IPS-NIHi11 (cell line): ENCODE measurements at regions not wholly inside any gene's neighbourhood (a gene's known extent, or its start where the extent isn't known, plus 50 kb on each side); places are given as distances from the start of the nearest gene placed in this dataset.

Experiments used
- DNase-seq: peaks from one replicate; pipeline ENCODE4 v3.0.0; 2012; ENCODE audit warnings: mixed read lengths, low spot score

DNA sequence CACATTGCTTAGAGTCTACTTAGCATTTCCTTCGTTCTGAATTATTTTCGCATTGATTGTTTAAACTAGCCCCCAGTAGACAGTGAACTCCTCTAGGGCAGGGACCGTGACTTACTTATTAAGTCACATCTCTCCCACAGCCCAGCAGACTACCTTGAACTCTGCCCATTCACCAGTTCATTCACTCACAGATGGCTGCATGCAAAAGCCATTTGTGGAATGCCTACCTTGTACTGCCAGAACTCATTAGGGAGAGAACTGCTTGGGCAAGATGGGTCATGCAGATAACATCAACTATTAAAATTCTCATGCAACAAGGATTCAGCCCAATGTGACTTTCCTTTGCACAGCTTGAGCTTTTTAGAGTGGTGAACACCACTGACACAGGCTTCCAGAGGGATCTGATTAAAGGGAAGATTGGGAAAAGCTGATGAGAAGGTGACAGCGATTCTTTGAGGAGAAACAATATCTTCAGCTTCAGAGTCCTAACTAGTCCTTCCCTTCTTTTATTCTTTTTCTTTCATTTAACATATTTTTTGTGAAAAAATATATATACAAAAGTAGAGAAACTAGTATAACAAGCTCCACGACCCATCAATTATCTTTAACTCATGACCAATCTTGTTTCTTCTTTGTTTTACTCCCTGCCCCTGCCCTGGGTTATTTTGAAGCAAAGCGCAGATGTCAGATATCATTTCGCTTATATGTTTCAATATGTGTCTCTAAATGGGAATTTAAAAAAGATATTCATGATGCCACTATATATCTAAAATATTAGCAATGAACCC is 273.9 kb downstream of the CDC5L start:
- no peak for DNase-seq

DNA sequence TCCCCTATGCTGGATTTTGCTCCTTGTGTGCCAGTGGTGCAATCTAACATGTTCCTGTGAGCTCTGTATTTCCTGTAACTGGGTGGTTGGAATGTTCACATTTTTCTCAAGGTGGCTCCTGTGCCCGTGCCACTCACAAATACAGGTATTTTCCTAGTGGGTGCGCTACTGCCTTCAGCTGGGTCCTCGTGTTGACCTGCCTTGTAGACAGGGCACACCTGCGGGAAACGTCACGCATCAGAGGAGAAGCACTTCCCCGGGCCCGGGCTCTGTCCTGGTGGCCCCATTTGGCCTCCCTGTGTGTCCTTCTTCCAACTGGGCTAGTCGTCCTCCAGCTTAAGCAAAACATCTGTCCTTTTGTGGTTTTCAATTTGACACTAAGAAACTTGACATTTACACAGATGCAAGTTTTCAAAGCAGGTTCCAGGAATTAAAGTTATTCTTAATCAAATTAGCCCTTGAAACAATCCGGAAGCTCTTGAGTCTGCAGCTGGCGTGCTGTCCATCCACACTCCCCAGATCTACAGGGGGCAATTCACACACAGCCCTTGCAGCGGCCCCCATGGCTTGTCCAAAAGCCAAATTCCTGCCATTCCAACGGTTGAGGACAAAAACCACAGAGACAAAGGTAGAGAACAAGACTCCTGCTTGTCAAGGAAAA is 275.1 kb downstream of the CDC5L start:
- DNase-seq, result peak; percentile 70

DNA sequence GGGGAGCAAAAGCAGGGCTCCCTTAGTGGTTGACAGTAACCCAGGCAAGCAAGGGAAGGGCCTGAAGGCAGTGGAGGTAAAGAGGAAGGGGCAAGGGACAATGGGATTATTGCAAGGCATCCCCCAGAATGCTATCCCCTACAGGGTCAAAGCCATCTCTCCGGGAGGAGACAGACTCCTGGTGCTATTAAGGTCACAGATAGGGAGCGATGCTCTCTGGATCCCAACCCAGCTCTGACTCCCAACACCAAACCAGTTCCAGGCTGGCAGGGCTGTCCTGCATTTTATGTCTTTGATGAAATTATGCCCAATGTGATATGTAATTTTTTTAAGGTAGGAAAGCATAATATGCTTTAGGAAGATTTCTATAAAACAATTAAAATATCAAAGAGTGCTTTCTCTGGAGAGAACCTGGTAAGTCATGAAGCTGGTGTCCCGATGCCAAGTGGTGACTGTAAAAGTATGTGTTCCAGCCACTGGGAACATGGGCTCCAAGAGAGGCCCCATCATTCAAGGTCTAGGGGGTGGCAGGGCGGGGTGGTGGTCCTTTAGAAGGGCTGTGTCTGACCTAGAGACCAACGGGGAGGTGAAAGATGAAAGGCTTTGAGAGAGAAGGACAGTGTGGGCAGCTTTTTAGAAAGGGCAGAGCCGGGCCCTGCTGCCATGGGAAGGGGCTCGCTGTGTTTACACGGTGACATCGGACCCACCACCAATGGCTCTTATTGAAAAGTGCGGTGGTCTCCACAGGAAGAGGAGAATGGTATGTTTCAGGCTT is 276.5 kb downstream of the CDC5L start:
- DNase-seq, result no peak

DNA sequence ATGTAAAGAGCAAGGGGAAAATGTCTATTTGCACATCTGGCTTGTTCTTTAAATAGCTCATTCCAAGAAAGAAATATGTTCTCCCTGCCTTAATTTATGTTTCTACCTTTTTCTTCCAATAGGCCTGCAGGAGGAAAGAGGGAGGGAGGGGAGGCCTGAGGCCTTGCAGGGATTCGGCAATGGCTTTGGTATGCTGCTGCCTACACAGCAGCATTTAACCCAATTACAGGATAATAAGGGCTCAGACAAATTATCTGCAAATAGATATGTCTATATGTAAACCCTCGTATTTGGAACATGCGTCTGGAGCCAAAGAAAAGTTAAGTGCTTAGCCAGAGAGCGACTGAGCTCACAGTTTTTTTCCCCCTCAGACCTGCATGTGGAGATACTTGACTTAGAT is 277.2 kb downstream of the CDC5L start:
- no peak for DNase-seq

DNA sequence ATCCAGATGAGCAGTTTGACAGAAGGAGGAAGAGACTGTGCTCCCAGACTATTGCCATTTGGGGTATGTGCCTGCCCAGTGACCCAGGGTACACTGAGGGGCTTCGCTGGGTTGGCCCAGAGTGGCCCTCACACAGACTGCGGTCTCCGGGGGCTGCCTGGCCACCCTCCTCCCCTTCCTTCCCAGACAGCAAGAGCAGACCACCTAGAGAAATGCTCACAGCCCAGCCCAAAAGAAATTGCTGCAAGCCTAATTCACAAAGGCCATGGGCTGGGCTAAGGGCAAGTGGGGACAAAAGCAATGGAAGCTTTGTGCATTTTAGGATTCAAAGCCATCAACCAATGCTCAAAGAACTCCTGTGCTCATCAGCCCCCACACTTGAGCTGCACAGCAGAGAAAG is 277.6 kb downstream of the CDC5L start:
- no peak for DNase-seq

DNA sequence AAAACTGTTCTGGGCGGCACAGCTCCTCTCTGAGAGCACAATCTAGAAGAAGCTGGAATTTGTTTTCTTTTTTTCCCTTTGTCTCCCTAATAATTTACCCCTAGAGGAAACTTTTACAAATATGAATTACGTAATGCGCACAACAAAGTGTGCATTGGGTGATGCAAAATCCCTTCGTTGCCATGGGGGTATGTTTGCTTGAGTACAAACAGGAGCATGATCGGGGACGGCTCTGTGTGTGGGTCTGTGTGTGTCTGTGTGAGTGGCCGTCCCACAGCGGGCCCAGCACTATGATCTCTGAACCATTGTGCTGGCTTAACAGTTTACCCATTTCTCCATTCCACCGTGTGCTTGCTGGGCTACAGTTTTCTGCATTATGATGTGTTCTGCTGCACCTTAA is 278.2 kb downstream of the CDC5L start:
- no peak for DNase-seq

DNA sequence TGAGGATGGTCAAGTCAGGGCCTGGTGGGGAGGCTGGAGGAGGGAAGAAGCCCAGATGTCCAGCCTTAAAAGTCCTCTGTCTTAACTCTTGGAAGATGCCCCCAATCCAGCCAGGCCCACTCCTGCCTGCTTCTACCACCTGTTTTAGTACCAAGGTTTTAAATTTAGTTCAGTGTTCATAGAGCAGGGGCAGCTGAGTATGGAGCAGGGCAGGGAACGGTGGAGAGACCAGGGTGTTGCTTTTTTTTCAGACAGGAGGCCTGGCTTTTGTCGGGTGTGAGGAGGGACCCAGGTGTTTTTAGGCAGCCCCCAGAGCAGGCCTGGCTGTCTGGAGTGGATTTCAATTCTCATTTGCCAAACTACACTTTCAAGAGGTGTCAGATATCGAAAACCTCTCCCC is 278.8 kb downstream of the CDC5L start:
- DNase-seq, result no peak

DNA sequence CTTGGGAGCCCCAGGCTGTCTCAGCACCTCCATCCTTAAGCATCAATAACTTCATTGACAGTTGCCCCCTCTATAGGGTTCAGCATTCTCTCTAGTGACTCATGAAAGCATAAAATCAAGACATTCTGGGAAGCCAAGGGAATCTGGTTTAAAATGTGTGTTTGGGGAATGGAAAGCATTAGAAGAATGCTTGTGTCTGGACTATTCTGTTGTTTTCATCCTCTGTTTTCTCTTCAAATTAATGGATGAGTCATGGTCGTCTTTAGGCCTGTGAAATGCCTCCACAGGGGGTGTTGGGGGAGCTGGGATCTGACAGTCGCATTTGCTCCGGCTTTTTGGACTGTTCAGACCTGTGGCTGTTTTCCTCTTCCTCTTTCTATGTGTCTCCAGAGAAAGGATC is 279.7 kb downstream of the CDC5L start:
- no peak for DNase-seq

DNA sequence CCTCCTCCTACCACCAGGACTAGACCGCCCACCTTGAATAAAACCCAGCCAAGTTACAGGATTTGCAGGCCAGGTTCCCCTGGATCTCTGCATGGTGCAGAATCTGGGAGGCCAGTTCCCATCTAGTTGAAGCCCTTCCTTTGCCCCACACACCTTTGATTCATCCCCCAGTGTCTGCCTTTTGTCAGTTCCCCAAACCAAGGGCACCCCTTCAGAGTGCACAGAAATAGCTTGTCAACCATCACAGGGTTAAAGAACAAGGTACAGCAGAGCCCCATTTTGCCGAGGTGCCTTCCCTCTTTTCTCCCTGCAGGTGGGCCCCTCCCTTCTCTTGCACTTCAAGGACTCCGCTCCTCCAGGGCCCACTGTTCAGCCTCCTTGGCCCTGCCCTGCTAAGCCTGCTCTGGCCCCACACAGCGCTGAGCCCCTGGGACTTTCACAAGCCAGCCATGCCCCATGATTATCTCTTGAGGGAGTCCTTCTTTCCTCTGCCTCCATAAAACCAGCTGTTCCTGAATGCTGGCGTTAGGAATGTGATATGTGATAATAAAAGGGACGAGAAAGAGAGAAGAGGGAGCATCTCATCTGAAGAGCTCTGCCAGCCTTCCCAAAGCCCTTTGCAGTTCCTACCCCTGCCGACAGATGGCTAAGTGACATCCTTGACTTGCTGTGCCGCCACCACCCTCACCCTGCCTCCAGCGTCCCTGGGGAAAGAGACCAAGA is 280.3 kb downstream of the CDC5L start:
- peak; percentile 41 for DNase-seq

DNA sequence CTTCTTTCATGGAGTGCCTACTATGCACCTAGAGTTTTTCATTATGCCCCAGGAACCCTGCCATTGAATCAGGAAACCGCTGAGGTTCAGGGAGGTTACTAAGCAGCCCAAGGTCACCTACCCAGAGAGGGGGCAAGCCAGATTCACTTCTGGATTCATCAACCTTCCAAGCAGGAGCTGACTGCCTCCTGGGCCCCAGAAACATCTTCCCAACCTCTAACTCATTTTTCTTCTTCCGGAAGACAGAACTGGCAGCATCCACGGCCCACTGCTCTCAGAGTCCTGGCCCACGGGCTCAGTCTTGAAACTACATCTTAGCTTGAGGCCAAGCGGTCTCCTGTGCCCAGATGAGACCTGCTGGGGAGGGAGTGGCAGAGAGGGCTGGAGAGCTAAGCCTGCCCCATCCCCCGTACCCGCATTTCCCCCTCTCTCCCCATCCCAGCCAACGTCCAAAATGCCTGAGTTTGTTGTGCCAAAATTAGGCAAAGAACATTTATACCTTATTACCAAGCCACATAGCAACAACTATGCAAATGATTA is 281.0 kb downstream of the CDC5L start:
- no peak for DNase-seq

DNA sequence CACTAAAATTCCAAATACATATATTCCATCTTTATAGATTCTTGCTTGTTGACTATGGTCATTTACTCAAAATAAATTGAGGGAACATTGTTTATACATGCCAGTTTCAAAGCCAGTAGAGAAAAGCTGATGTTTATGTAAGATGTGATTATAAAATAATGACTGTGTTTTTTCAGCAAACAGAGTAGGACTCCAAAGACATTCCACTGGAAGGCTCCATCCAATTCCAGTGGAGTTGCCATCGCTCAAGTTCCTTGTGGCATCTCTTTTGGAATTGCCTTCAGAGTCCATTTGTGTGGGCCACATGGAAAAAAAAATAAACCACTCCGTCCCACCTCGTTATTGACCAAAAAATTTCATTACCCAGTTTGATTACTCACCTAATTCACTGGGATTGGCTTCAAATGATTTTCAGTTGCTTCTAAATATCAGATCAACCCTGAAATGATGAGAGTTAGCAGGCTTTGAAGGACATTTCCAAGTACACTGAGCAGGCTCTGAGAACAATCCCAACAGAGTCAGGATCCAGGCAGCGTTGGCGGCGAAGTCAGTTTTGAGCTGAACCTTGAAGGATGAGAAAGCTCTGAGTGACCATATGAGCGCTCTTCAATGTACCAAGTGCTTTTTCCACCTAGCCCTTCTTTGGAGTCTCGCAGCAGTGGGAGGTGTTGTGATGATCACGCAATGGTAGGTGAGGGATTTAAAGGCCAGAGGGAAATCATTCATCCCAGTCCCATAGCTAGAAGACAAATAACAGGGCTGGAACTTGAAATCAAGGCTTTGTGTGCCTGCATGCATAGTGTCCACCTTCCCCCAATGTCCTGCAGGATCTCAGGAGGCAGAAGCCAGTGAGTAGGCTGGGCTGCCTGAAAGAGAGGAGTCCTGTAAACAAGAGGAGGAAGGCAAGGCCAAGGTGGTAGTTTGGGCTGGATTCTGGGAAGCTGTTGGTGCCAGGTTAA is 281.7 kb downstream of the CDC5L start:
- no peak for DNase-seq

DNA sequence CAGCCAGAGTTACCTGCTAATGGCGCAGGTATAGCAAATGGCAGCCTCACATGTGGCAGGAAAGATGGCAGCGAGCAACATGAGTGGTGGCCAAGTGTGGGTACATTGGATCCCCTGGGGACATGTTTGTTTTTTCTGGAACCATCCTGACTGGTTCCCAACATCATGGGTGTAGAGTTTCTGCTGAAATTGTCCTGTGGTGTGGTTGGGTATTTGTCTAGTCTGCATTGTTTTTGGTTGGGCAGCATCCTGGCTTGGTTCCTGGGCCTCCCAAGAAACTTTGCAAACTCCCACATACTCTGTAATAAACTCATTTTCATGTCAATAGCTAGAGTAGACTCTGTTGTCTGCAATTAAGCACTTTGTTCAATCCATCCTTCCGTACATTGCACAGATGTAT is 282.6 kb downstream of the CDC5L start:
- DNase-seq, result no peak

DNA sequence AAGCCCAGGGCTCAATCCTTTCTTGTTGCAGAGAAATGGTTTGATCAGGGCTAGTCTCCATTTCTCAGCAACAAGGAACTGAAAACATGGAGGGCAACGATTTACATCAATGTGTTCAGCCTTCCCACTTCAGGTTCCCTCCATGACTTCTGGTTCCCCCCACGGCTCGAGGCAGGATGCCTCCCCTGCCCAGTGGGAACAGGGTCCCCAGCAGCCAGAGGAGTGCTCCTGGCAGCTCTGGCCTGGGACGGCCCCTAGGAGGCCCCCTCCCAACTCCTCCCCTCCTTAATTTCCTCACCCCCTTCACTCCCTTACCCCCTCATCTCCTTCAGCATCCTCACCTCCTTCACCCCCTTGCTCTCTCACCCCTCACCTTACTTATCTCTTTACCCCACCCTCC is 283.8 kb downstream of the CDC5L start:
- no peak for DNase-seq

DNA sequence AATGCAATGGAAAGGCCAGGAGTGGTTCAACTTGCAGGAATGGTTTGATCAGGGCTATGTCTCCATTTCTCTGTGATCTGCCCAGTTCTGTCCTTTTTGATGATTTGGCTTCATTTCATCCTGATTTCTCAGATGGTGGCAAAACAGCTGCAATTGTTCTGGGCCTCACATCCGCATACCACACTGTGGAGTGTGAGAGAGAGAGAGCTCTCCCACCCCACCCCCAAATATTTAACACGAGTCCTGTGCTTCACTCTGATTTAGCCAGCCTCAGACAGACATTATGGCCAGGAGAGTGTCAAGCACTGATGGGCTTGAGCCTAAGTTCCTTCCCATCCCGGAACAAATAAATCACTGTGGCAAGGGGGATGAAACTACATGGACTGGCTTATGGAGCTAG is 284.6 kb downstream of the CDC5L start:
- no peak for DNase-seq

DNA sequence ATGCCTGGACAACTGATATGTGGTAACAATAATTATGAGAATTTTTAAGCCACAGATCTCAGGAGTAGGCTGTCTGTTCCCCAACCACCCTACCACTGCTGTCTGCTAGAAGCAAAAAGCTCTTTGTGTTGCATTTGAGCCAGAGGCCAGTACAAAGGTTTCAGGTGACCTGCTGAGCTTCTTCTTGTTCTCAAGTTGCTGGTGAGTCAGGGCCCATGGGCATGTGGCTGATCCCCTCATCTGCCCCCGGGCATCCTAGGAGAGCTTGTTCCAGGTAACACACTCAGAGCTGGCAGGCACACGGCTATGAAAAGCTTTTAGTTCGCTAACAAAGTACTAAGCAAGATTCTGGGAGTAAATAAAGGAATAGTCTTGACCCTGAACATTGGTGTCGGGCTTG is 285.3 kb downstream of the CDC5L start:
- no peak for DNase-seq

DNA sequence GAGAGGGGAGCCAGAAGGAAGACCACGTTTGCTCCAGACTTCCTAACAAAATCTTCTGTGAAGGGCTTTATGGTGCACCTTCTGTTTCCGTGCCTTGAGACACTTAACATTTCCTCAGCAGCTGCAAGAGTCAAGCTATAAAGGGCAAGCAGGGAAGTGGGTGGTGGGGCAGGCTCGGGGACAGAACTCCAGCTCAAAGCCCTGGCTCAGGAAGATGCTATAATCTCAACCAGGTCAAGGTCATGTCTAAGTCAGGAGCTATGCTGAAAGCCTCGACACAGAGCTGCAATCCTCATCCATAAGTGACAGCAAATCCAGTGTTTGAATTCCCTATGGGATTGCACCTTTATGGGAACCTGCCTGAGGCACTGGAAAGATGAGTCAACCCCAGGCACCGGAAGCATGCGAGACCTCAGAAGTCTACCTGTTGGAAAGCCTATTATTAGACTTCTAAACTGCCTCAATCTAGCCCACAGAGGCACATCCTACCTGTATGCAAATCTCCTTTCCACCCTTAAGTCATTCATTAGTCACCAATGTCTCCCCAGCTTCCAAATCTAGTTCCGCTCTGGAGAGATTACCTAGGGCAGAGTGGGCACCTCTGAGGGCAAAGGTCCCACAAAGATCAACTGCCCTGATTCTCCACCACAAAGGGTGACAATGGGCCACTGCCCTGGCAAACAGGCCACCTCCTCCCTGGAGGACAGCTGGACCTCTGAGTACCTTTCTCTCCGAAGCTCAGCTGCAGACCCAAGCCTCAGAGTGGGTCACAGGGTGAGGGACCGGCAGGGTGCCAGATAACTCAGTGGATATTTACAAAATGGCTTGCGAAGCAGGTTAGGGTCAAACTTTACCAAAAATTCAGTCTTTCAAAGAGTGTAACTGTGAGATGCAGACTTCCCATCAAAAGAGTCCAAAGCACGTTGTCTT is 287.0 kb downstream of the CDC5L start:
- DNase-seq, result no peak

DNA sequence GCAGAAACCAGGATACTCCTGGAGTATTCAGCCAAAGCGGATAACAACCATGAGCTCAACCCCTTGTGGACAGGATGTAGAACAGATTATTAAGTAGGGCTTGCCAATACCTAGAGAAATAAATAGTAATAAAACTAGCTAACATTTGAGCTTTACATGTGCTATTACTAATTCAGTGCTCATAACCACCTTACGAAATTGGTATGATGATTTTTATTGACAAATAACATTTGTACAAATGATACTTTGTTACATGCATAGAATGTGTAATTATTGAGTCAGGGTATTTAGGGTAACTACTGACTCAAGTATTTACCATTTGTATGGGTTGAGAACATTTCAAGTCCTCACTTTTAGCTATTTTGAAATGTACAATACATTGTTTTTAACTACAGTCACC is 287.9 kb downstream of the CDC5L start:
- no peak for DNase-seq

DNA sequence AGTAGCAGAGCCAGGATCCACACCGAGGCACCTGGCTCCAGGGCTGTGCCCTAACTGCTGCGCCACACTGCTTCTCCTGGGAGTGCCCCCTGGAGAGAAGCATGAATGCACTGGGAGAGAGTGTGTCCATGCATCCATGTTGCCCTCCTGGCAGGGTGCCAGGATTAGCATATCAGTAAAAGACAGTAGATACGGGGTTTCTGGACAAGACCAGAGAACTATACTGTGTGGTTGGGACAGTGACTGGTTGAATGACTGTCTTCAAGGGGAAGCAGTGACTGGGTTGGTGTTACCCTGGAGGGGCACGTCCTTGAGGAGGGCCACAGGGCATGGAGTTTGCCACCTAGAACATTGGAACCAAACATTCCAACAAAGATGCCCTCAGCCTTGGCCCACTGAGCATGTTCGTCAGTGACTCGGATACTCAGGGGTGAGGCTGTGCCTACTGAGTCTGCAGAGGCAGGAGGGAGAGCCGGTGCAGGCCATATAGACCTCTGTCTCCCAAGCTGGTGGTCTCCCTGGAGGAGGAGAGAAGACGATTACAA is 288.8 kb downstream of the CDC5L start:
- DNase-seq, result no peak

DNA sequence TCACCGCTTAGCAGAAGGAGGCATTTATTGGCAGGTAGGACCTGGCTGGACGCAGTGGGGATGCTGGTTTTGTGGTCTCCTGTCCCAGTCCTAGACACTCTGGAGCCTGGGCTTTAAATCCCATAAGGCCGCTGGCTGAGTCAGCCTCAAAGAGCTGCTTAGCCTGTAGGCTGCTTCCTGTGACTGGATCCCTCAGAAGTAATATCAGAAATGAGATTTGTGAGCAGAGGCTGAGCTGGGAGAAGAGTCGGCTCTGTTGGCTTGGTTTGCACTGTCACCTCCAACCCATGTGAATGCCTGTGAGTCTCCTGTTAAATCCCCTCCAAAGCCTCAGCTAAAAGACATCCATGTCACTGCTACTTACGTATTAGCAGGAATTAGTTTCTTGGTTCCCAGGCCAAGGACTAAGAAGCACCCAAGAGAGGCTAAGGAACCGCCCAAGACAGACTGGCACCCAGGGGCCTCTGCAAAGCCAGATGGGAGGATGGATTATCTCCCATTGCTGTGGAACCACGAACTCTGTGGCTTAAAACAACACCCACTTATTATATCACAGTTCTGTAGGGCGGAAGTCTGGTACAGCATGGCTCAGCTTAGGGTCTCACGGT is 289.4 kb downstream of the CDC5L start:
- DNase-seq, result no peak
